ENCODE measurements at regions not wholly inside any gene's neighbourhood (a gene's known extent, or its start where the extent isn't known, plus 50 kb on each side); places are given as distances from the start of the nearest gene placed in this dataset.

- Histone ChIP-seq H3K4me2 (ENCODE audit: control insufficient read depth, extremely low read depth, insufficient read depth, low read depth, low read length) (no peak overlapping the region), H4K20me1 (ENCODE audit: control insufficient read depth, extremely low read depth, insufficient read depth, low read length) (no peaks in the 10 kb centered on the region), H3K36me3 (ENCODE audit: control insufficient read depth in 2 of 2, extremely low read depth in 1 of 2, insufficient read depth in 2 of 2, low read length in 2 of 2) (no peaks in the 10 kb centered on the region), H3K27me3 (ENCODE audit: control insufficient read depth, extremely low read depth, insufficient read depth, low read length) (no peaks in the 10 kb centered on the region), H2AFZ (ENCODE audit: control insufficient read depth, low read length) (peak overlapping the region; percentile 64), H3K4me3 (ENCODE audit: control insufficient read depth in 2 of 3, extremely low read depth in 1 of 3, insufficient read depth in 2 of 3, low read depth in 1 of 3, low read length in 3 of 3) (no peak overlapping the region), H3K79me2 (ENCODE audit: control insufficient read depth, insufficient read depth, low read length) (no peaks in the 10 kb centered on the region), H3K9me1 (ENCODE audit: control insufficient read depth, extremely low read depth, insufficient read depth, low read length) (no peaks in the 10 kb centered on the region), H3K4me1 (ENCODE audit: control insufficient read depth, extremely low read depth, insufficient read depth, low read length) (no peaks in the 10 kb centered on the region), H3K9ac (ENCODE audit: control insufficient read depth, extremely low read depth, insufficient read depth, low read length) (no peak overlapping the region), H3K27ac (ENCODE audit: control insufficient read depth, insufficient read depth, low read length) (no peak overlapping the region), H3K9me3 (ENCODE audit: control insufficient read depth, low read depth, low read length) (no peaks in the 10 kb centered on the region)
- no peak for DNase-seq (ENCODE audit: low read depth, low spot score)
- FAIRE-seq = no peak
- TF ChIP-seq EZH2 (IDR thresholded peaks at IDR 0.05; ENCODE audit: low read length) = no peak
- TF ChIP-seq, protein P1, sequence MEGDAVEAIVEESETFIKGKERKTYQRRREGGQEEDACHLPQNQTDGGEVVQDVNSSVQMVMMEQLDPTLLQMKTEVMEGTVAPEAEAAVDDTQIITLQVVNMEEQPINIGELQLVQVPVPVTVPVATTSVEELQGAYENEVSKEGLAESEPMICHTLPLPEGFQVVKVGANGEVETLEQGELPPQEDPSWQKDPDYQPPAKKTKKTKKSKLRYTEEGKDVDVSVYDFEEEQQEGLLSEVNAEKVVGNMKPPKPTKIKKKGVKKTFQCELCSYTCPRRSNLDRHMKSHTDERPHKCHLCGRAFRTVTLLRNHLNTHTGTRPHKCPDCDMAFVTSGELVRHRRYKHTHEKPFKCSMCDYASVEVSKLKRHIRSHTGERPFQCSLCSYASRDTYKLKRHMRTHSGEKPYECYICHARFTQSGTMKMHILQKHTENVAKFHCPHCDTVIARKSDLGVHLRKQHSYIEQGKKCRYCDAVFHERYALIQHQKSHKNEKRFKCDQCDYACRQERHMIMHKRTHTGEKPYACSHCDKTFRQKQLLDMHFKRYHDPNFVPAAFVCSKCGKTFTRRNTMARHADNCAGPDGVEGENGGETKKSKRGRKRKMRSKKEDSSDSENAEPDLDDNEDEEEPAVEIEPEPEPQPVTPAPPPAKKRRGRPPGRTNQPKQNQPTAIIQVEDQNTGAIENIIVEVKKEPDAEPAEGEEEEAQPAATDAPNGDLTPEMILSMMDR (optimal IDR thresholded peaks at IDR 0.05 in 1 of 3, IDR thresholded peaks at IDR 0.05 in 1 of 3, conservative IDR thresholded peaks at IDR 0.05 in 1 of 3; ENCODE audit: extremely low read depth in 1 of 3, insufficient read depth in 2 of 3, low read length in 3 of 3) = no peak
- dilution Hi-C loops (cut with MboI; ENCODE audit: extremely low pct_ligation_motif_present, low sequenced_read_pairs) = no loop called here
Measured at GRCh38 chr13:79910875-79911540, 429.9 kb downstream of the SPRY2 start.

- no peak overlapping the region for H2AFZ ChIP-seq (ENCODE audit: control insufficient read depth, low read length)
- H3K27ac ChIP-seq (ENCODE audit: control insufficient read depth, insufficient read depth, low read length) = no peak overlapping the region
- TF ChIP-seq EZH2 (IDR thresholded peaks at IDR 0.05; ENCODE audit: low read length) = no peak
- TF ChIP-seq, protein P1 (optimal IDR thresholded peaks at IDR 0.05 in 1 of 3, IDR thresholded peaks at IDR 0.05 in 1 of 3, conservative IDR thresholded peaks at IDR 0.05 in 1 of 3; ENCODE audit: extremely low read depth in 1 of 3, insufficient read depth in 2 of 3, low read length in 3 of 3) = no peak
- no peaks in the 10 kb centered on the region for H3K4me1 ChIP-seq (ENCODE audit: control insufficient read depth, extremely low read depth, insufficient read depth, low read length)
- H4K20me1 ChIP-seq (ENCODE audit: control insufficient read depth, extremely low read depth, insufficient read depth, low read length) = no peaks in the 10 kb centered on the region
- dilution Hi-C loops (cut with MboI; ENCODE audit: extremely low pct_ligation_motif_present, low sequenced_read_pairs) = no loop called here
- no peak overlapping the region for H3K4me2 ChIP-seq (ENCODE audit: control insufficient read depth, extremely low read depth, insufficient read depth, low read depth, low read length)
- DNase-seq (ENCODE audit: low read depth, low spot score) (no peak), FAIRE-seq (no peak)
- no peaks in the 10 kb centered on the region for H3K9me1 ChIP-seq (ENCODE audit: control insufficient read depth, extremely low read depth, insufficient read depth, low read length)
- H3K4me3 ChIP-seq (ENCODE audit: control insufficient read depth in 2 of 3, extremely low read depth in 1 of 3, insufficient read depth in 2 of 3, low read depth in 1 of 3, low read length in 3 of 3) = no peak overlapping the region
- no peaks in the 10 kb centered on the region for H3K9me3 ChIP-seq (ENCODE audit: control insufficient read depth, low read depth, low read length)
- no peaks in the 10 kb centered on the region for H3K36me3 ChIP-seq (ENCODE audit: control insufficient read depth in 2 of 2, extremely low read depth in 1 of 2, insufficient read depth in 2 of 2, low read length in 2 of 2)
- no peaks in the 10 kb centered on the region for H3K79me2 ChIP-seq (ENCODE audit: control insufficient read depth, insufficient read depth, low read length)
- no peaks in the 10 kb centered on the region for H3K27me3 ChIP-seq (ENCODE audit: control insufficient read depth, extremely low read depth, insufficient read depth, low read length)
- H3K9ac ChIP-seq (ENCODE audit: control insufficient read depth, extremely low read depth, insufficient read depth, low read length) = no peak overlapping the region
Measured at GRCh38 chr13:79909644-79910043, 428.7 kb downstream of the NDFIP2 start.

All from keratinocyte (primary cell).